MM.1S (cell line): ENCODE measurements at regions not wholly inside any gene's neighbourhood (a gene's known extent, or its start where the extent isn't known, plus 50 kb on each side); places are given as distances from the start of the nearest gene placed in this dataset.
"Not testable (repeated sequence)": the region's sequence is repeated elsewhere in the genome, so short reads cannot be mapped to it uniquely, and the experiment has no call there.

Experiments used
- EZH2 ChIP-seq: fragments of 300-600 bp; sonication (generic); optimal IDR thresholded peaks from 2 replicates; pipeline ENCODE3; 2017; ENCODE audit warnings: low read depth, mild to moderate bottlenecking, antibody characterized with exemption, low read length, mixed read lengths
- EZH2phosphoT487 ChIP-seq: fragments of 300-600 bp; sonication (generic); IDR thresholded peaks from 2 replicates; pipeline ENCODE4 v1.6.1; 2018; ENCODE audit warnings: antibody characterized with exemption, low read length
- TF ChIP-seq, protein P1 (sequence below): fragments of 300-600 bp; sonication (generic); IDR thresholded peaks from 2 replicates; pipeline ENCODE4 v1.5.1; 2016; ENCODE audit warnings: antibody characterized with exemption, low read length, mixed read lengths

DNA sequence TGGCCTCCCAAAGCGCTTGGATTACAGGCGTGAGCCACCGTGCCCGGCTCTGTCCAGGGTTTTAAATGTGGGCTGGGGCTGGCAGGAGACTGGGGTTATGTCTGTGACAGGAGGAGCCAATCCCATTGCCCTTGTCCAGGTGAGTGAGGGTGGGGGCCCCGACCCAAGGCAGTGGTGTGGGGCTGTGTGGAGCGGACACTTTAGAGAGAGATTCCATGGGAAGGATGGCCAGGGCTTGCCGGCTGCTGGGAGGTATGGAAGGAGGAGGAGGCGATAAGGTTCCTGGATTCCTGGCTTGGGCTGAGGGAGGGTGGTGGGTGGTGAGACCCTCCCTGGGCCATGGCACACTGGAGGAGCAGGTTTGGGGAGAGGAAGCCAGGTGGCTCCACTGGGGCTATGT is 104.9 kb downstream of the ZNF267 start:
- TF ChIP-seq, protein P1, sequence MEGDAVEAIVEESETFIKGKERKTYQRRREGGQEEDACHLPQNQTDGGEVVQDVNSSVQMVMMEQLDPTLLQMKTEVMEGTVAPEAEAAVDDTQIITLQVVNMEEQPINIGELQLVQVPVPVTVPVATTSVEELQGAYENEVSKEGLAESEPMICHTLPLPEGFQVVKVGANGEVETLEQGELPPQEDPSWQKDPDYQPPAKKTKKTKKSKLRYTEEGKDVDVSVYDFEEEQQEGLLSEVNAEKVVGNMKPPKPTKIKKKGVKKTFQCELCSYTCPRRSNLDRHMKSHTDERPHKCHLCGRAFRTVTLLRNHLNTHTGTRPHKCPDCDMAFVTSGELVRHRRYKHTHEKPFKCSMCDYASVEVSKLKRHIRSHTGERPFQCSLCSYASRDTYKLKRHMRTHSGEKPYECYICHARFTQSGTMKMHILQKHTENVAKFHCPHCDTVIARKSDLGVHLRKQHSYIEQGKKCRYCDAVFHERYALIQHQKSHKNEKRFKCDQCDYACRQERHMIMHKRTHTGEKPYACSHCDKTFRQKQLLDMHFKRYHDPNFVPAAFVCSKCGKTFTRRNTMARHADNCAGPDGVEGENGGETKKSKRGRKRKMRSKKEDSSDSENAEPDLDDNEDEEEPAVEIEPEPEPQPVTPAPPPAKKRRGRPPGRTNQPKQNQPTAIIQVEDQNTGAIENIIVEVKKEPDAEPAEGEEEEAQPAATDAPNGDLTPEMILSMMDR = not testable (repeated sequence)
- TF ChIP-seq EZH2, EZH2phosphoT487: not testable (repeated sequence)
